HG03064 (cell line): ENCODE measurements at regions not wholly inside any gene's neighbourhood (a gene's known extent, or its start where the extent isn't known, plus 50 kb on each side); places are given as distances from the start of the nearest gene placed in this dataset.
A peak's percentile ranks its signal among the peaks of the same experiment; 100 is the strongest.

Experiments used
- ATAC-seq: cut with Tn5 transposase; IDR thresholded peaks from one replicate; pipeline ENCODE4 v1.9.1; 2021; ENCODE audit warnings: low read depth; ENCODE audit not compliant: unreplicated experiment

DNA sequence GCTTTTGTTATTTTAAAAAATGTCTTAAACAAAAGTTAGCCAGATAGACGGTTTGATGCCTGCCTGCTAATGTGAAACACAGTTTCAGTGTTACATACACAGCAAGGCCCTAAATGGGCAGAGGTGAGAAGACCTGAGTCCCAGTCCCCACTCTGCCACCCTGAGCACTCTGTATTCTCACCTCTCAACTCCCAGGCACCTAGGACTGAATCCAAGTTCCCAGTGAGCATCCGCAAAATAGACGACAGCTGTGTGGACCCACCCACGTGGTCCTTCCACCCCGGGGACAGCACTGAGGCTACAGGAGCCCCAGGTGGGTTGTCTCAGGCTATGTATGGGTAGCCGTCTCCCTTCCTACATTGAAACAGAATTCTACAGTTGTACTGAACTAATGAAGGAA is 111.5 kb downstream of the RPL27A start:
- ATAC-seq = no peak

- ATAC-seq = no peak
These were observed 112.1 kb downstream of the RPL27A start for GRCh38 chr11:8794677-8795103.

GRCh38 chr11:8796941-8797340 is 114.0 kb upstream of the AKIP1 start:
- no peak for ATAC-seq

DNA sequence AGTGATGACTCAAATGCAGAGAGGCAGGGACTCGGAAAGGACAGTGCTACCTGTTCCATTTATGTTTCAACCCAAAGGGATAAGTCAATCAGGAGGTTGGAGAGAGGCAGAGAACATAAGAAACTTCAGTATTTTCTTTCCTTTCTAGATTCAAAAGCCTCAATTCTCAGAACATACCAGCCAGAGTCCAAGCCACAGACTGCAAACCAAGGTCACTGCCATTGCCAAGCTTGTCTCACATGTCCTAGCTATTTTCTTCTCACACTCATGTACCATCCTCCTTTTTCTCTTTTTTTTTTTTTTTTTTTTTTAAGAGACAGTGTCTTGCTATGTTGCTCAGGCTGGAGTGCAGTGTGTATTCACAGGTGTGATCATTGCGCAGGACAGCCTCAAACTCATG is 111.7 kb upstream of the AKIP1 start:
- no peak for ATAC-seq

DNA sequence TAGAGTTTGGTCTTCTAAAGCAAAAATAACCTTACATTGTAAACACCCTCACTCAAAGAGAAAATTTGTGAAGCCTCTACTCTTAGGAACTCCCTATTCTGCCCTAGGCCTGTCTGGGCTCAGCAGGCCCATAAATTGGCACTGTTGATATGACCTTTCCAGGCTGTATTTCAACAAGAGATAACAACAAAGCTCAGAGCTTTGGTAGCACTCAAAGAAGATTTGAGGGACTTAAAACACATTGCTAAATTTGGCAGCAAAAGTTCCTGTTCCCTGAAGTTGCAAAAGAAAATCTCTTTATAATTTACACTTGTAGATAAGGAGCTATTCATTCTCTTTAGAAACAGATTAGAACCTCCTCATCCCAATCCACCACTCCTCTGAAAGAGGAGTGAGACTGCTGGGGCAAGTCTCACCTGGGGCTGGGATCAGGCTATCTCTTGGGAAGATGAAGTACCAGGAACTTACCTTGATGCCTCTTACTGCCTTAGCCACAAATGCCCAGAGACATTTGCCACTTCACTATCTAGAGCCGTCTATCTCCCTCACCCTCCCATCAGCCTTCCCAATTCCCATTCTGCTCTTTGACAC is 110.4 kb upstream of the AKIP1 start:
- ATAC-seq = no peak

DNA sequence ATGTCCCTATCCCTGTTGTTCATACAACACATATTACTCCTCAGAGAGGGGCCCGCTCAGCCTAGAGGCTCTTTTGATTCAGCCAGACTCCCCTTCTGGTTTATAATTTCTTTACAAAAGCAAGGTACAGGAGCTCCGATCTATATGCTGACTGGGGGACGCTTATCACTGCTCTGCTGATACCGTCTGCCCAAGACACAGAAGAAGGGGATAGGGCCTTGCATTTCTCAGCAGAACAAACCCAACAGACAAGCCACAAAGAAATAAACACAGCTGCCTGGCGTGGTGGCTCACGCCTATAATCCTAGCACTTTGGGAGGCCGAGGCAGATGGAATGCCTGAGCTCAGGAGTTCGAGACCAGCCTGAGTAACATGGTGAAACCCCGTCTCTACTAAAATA is 109.9 kb upstream of the AKIP1 start:
- no peak for ATAC-seq

GRCh38 chr11:8802251-8802650 is 108.7 kb upstream of the AKIP1 start:
- no peak for ATAC-seq

- no peak for ATAC-seq
These were observed 107.0 kb upstream of the AKIP1 start for GRCh38 chr11:8803973-8804372.

DNA sequence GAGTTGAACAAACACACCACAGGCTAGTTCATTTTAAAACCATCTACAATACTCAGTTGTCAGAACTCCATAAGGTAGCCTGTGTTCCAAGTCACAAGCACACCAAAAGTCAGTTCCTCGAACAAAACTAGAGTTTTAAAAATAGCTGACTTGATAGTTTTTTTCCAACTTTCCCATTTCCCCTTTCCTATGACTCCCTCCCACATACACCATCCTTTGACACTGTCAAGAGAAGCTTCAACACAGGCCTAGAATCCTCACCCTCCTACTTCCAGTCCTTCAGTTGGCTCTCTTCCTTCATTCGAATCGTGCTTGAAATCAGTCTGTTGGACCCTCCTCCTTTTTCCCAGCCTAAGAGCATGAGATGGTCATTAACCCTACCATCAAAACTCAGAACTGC is 105.7 kb upstream of the AKIP1 start:
- ATAC-seq = no peak

- ATAC-seq = no peak
These were observed 104.0 kb upstream of the AKIP1 start for GRCh38 chr11:8806974-8807373.

GRCh38 chr11:8807544-8808225 is 103.3 kb upstream of the AKIP1 start:
- ATAC-seq = no peak

DNA sequence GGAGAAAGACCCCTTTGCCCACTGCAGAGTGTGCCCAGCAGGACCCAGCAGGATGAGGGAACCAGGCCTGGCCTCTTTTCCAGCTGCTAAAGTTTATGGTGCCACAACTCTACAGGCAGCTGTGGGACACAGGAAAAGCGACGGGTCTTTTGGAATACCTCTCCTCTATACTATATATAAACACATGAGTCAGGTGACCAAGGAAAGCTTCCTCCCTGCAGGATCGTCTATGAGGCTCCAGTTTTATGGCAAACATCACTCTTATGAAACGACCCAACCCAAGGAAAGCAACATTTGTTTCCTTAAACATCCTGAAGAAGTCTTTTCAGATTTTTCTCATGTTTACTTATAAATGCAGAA is 102.8 kb upstream of the AKIP1 start:
- no peak for ATAC-seq

GRCh38 chr11:8809241-8809938 is 101.6 kb upstream of the AKIP1 start:
- no peak for ATAC-seq

DNA sequence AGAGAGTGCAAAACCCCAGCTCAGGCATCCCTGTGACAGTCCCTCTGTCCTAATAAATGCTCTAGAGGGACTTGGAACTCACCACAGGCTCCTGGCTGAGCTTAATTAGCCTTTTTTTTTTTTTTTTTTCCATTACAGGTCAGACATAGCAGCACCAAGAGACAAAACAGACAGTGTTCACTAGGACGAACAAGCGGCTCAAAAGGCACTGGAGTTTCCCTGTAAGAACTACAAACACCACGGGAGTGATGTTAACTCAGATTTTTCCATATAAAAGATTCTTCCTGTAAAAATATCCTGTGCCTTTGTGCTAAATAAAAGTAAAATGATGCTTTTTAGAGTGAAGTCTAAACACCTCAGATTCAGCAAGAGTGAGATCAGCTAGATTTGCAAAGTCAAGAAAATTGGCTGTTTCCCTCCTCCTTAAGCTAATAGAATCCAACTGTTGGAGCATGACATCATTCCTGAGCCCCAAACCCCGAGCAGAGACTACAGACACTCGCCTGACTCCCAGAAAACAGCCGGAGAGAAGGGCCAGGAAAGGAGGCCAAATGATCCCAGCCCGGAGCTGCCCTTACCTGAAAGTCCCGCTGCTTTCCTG is 101.0 kb upstream of the AKIP1 start:
- no peak for ATAC-seq

- no peak for ATAC-seq
These were observed 100.3 kb upstream of the AKIP1 start for GRCh38 chr11:8810540-8811301.

- ATAC-seq = no peak
These were observed 99.4 kb upstream of the AKIP1 start for GRCh38 chr11:8811571-8811970.

DNA sequence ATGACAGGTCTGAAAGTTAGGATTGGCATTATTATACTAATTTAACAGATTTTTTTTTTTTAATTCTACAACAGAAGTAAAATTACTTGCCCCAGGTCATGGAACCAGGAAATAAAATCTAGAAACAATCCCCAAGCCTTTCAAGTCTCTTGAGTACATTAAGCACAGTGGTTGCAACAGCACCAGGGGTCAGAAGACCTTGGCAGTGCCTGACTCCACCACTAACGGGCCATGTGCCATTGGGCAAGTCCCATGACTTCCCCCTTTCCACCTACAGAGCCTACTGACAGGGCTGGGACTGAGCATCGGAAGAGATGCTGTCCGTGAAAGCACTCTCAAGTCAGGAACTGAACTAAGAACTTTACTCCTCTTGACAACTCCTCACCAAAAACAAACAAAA is 98.6 kb upstream of the AKIP1 start:
- no peak for ATAC-seq

DNA sequence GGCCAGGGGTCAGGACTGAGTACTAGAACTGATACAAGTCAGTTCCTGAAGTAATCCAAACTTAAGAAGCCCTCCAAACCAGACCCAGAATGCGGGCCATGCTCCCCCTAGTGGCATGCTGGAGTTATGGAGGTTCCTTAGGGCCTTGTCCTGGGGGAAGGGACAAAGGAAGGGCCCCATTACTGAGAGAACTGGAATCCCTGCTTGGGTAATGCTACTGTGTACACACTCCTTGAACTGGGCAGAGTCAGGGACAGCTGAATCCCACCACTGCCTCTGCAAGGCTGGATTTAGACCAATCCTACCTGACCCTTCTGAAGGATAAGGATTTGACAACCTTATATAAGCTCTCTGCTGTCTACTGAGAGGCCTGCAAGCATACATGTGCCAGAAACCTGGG is 97.3 kb upstream of the AKIP1 start:
- peak; percentile 55 for ATAC-seq

GRCh38 chr11:8814209-8814922 is 96.6 kb upstream of the AKIP1 start:
- ATAC-seq = no peak

GRCh38 chr11:8814923-8815240 is 96.1 kb upstream of the AKIP1 start:
- no peak for ATAC-seq

- ATAC-seq = no peak
These were observed 92.6 kb upstream of the AKIP1 start for GRCh38 chr11:8818421-8818820.
